Epithelial cell of esophagus (primary cell): ENCODE measurements at regions not wholly inside any gene's neighbourhood (a gene's known extent, or its start where the extent isn't known, plus 50 kb on each side); places are given as distances from the start of the nearest gene placed in this dataset.

Experiments
- DNase-seq: peaks from one replicate; pipeline ENCODE4 v3.0.0; 2010; ENCODE audit warnings: low read depth
- H3K4me3 ChIP-seq: 2 replicates; pipeline ENCODE4 v1.5.1; 2011; ENCODE audit warnings: mild to moderate bottlenecking, low read length, control low read depth
- CTCF ChIP-seq: IDR thresholded peaks from 2 replicates; pipeline ENCODE4 v1.5.1; 2011; ENCODE audit warnings: low read depth, mild to moderate bottlenecking, low read length, control low read depth, inconsistent platforms; ENCODE audit not compliant: insufficient read depth; ENCODE audit errors: missing control alignments

DNA sequence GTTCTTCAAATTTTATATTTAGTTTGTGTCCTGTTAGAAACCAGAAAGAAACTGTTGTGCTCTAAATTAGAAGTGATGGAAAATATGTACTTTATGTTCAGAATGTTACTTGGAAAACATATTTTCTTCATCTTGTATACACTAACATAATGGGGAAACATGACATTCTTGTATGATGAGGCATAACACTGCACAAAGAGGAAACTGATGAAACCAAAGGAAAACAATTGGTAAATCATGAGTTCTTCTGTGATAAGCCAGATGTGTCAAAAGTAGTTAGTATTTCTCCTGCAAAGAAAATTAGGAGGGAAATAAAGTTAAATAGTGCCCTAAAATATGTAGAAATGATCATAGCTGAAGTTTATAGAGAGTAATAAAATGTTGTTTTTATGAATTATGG lies 111.1 kb upstream of the FBN2 start:
- no peak for TF ChIP-seq CTCF
- H3K4me3 ChIP-seq: no peak overlapping the region
- DNase-seq: no peak

GRCh38 chr5:128662997-128663396 lies 125.0 kb upstream of the FBN2 start:
- no peak for DNase-seq
- no peak for TF ChIP-seq CTCF
- H3K4me3 ChIP-seq: no peak overlapping the region

DNA sequence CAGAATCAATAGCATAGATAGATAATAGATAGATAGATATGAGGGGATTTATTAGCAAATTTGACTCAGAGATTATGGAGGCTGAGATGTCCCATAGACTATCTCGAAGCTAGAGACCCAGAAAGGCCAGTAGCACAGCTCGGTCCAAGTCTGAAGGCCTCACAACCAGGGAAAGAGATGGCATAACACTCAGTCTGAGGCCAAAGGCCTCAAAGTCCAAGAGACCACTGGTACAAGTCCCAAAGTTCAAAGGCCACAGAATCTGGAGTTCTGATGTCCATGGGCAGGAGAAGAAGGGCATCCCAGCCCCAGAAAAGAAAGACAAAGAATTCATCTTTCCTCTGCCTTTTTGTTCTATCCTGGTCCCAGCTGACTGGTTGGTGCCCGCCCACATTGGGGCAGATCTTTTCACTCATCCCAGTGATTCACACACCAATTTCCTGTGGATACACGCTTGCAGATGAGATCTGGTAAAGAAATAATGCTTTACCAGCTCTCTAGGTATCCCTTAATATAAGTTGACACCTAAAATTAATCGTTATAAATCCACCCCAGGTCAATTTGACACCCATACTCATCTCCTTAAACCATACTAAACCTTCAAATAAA lies 127.8 kb upstream of the FBN2 start:
- TF ChIP-seq CTCF: no peak
- peak; percentile 60 for DNase-seq
- H3K4me3 ChIP-seq: no peak overlapping the region

GRCh38 chr5:128667152-128667551 lies 129.1 kb upstream of the FBN2 start:
- TF ChIP-seq CTCF: peak; percentile 36
- H3K4me3 ChIP-seq: no peak overlapping the region
- DNase-seq: peak; percentile 20

DNA sequence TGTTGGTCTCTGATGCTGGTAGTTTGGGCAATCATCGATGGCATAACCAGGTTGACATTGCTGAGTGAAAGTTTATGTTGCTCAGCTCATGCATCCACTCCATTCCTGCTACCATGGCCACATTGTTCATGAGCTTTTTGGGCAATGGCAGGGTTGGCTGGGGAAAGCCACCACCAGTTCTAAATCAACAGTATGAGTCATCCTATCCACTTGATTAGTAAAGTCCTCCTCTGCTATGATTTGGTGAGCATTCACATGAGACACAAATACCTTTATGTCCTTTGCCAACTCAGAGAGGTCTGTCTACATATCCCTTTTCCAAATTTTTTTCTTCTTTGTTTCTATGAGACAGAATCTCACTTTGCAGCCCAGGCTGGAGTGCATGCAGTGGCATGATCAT lies 129.7 kb upstream of the FBN2 start:
- peak; percentile 16 for DNase-seq
- TF ChIP-seq CTCF: no peak
- H3K4me3 ChIP-seq: no peak overlapping the region

GRCh38 chr5:128668921-128669320 lies 130.9 kb upstream of the FBN2 start:
- H3K4me3 ChIP-seq: no peak overlapping the region
- DNase-seq: peak; percentile 57
- no peak for TF ChIP-seq CTCF

DNA sequence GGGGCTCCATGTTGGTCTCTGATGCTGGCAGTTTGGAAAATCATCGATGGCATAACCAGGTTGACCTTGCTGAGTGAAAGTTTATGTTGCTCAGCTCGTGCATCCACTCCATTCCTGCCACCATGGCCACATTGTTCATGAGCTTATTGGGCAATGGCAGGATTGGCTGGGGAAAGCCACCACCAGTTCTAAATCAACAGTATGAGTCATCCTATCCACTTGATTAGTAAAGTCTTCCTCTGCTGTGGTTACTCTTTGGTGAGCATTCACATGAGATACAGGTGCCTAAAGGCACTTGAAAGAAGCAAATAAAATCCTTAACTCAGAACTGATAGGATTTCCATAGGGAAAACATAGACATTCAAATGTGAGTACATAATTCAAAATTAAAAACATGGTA lies 131.8 kb upstream of the FBN2 start:
- H3K4me3 ChIP-seq: no peak overlapping the region
- TF ChIP-seq CTCF: no peak
- peak; percentile 55 for DNase-seq
